ENCODE measurements at regions not wholly inside any gene's neighbourhood (a gene's known extent, or its start where the extent isn't known, plus 50 kb on each side); places are given as distances from the start of the nearest gene placed in this dataset.

DNA sequence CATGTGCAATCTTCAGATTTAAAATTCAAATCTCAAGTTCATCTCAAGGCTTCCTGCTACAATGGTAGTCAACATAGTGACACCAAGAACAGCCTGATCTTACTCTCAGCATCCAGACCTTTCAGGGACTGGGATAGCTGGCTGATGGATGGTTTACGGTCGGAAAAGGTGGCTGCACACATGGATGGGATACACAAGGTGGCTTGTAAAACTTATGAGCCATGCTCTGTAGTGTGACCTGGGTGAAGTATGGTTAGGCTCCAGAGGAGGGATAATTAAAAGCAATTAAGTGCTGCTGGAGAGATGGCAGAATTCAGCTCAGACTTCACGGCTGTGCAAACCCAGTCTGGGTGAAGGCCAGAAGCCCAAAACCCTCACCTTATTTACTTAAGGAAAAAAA lies 379.5 kb downstream of the NFIB start:
- no peaks in the 10 kb centered on the region for H3K36me3 ChIP-seq
- H3K27ac ChIP-seq = no peak overlapping the region
- H3K9me3 ChIP-seq = no peaks in the 10 kb centered on the region
- WGBS, 2 donors = 87 to 97% methylated on average over 3 of the region's 3 CpGs
- no peaks in the 10 kb centered on the region for H3K27me3 ChIP-seq
- no peak for TF ChIP-seq POLR2A (IDR thresholded peaks at IDR 0.05)
- TF ChIP-seq EP300 (IDR thresholded peaks at IDR 0.05) = no peak
- TF ChIP-seq, protein P1, sequence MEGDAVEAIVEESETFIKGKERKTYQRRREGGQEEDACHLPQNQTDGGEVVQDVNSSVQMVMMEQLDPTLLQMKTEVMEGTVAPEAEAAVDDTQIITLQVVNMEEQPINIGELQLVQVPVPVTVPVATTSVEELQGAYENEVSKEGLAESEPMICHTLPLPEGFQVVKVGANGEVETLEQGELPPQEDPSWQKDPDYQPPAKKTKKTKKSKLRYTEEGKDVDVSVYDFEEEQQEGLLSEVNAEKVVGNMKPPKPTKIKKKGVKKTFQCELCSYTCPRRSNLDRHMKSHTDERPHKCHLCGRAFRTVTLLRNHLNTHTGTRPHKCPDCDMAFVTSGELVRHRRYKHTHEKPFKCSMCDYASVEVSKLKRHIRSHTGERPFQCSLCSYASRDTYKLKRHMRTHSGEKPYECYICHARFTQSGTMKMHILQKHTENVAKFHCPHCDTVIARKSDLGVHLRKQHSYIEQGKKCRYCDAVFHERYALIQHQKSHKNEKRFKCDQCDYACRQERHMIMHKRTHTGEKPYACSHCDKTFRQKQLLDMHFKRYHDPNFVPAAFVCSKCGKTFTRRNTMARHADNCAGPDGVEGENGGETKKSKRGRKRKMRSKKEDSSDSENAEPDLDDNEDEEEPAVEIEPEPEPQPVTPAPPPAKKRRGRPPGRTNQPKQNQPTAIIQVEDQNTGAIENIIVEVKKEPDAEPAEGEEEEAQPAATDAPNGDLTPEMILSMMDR (IDR thresholded peaks at IDR 0.05) = no peak
- no peak for TF ChIP-seq POLR2AphosphoS5 (IDR thresholded peaks at IDR 0.05)
- H3K4me3 ChIP-seq = no peak overlapping the region
- ATAC-seq (ENCODE audit: low FRiP score in 2 of 2) (no peak), DNase-seq (no peak)
- peaks cover 0 to 3% (median 0%) of the 10 kb centered on the region in 4 donors for H3K4me1 ChIP-seq

DNA sequence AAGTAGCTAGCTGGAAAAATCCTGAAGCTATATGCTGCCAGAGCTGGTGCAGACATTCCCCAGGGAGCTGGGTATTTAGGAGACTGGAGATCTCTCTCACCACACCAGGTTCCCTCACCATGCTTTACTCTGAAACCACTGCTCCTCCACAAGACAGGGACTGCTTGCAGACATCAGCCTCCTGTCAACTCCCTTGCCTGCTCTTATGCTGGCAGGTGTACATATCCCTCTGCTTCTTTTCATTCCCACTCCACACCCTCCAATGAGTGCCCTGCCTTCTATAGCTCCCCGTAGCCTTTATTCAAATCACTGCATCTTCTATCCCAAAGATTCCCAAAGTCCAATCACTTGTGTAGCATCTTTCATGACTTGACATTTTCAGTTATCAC lies 380.7 kb downstream of the NFIB start:
- ATAC-seq (ENCODE audit: low FRiP score in 2 of 2) = no peak
- WGBS, 2 donors = 88 to 91% methylated on average over 1 of the region's 1 CpG
- TF ChIP-seq, protein P1 (IDR thresholded peaks at IDR 0.05) = no peak
- TF ChIP-seq POLR2AphosphoS5 (IDR thresholded peaks at IDR 0.05) (no peak), POLR2A (IDR thresholded peaks at IDR 0.05) (no peak), EP300 (IDR thresholded peaks at IDR 0.05) (no peak)

DNA sequence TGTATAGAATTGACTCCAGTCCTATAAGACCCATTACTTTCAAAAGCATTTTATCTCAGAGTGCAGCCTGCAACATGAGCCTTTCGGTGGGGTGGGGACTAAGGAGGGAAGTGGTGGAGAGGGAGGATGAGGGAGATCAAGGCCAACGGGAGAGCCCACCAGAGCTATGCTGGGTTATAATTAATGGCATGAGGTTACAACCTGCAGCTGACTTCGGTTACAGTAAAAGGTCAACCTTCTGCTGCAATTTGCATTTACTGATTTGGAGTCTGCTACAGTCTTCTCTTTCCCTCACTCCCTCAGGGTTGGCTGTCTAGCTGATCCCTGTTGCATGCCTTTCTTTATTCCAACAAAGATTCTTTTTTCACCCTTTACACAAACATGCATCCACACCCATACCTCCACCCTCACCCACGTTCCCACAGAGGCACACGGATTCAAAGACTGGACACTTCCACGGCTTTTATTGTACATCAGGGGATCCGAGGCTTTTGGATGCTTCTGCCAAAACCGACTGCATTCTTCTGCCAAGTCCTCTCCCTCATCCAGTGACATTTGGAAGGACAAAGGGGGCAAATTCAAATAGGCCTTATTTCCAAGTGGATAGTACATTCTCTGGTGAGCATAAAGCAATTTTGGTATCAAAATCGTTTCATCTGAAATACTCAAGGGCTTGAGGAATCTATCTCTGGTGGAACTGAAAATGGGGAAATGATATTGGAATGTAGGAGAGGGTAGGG lies 381.2 kb downstream of the NFIB start:
- H3K36me3 ChIP-seq = no peaks in the 10 kb centered on the region
- H3K27ac ChIP-seq = no peak overlapping the region
- 72 to 73% methylated on average over 9 of the region's 9 CpGs for WGBS, 2 donors
- TF ChIP-seq POLR2A (IDR thresholded peaks at IDR 0.05) (no peak), EP300 (IDR thresholded peaks at IDR 0.05) (no peak), POLR2AphosphoS5 (IDR thresholded peaks at IDR 0.05) (no peak)
- TF ChIP-seq, protein P1 (IDR thresholded peaks at IDR 0.05) = no peak
- no peaks in the 10 kb centered on the region for H3K27me3 ChIP-seq
- H3K4me1 ChIP-seq = no peaks in the 10 kb centered on the region
- ATAC-seq (ENCODE audit: low FRiP score in 2 of 2) = no peak
- H3K4me3 ChIP-seq = no peak overlapping the region
- DNase-seq = no peak
- H3K9me3 ChIP-seq = no peaks in the 10 kb centered on the region

More for the DNA sequence above, 380.7 kb downstream of the NFIB start:
- Histone ChIP-seq H3K9me3 (no peaks in the 10 kb centered on the region), H3K27me3 (no peaks in the 10 kb centered on the region), H3K36me3 (no peaks in the 10 kb centered on the region), H3K27ac (no peak overlapping the region), H3K4me1 (no peaks in the 10 kb centered on the region), H3K4me3 (no peak overlapping the region)
- DNase-seq = no peak

DNA sequence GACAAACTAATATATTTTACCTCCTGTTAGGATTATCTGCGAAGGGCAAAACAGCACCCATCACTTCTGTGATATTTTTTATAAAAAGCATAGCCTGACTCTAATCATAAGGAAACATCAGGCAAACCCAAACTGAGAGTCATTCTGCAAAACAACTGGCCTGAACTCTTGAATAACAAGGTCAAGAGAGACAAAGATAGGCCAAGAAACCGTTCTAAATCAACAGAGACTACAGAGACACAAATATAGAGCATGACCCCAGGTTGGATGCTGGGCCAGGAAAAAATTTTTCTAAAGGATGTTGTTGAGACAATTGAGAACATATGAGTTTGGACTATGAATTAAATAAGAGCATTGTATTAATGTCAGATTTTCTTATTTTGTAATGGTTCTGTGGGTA lies 384.9 kb downstream of the NFIB start:
- TF ChIP-seq, protein P1 (IDR thresholded peaks at IDR 0.05) = no peak
- TF ChIP-seq POLR2A (IDR thresholded peaks at IDR 0.05) (no peak), POLR2AphosphoS5 (IDR thresholded peaks at IDR 0.05) (no peak), EP300 (IDR thresholded peaks at IDR 0.05) (no peak)
- WGBS, 2 donors = 62 to 74% methylated on average over 2 of the region's 2 CpGs

DNA sequence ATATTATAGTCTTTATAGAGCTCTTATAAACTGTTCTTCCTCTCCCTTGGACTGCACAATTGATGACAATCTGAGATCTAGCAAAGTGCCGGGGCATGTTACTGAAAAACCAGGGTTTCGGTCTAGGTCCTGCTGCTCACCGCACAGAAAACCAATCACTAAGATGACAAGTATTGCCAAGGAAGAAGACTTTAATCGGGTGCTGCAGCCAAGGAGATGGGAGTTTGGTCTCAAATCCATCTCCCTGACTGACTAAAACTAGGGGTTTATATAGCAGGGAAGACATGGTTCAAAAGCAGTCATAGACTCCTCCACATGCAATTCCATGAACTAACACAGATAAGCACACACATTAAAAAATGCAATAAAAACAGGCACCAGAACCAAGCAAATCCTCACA lies 390.6 kb downstream of the NFIB start:
- no peaks in the 10 kb centered on the region for H3K36me3 ChIP-seq
- H3K4me3 ChIP-seq = no peak overlapping the region
- no peak overlapping the region for H3K27ac ChIP-seq
- no peaks in the 10 kb centered on the region for H3K4me1 ChIP-seq
- 91 to 93% methylated on average over 4 of the region's 4 CpGs for WGBS, 2 donors
- ATAC-seq (ENCODE audit: low FRiP score in 2 of 2) (no peak), DNase-seq (no peak)
- no peaks in the 10 kb centered on the region for H3K9me3 ChIP-seq
- TF ChIP-seq, protein P1 (IDR thresholded peaks at IDR 0.05) = no peak
- TF ChIP-seq POLR2AphosphoS5 (IDR thresholded peaks at IDR 0.05) (no peak), EP300 (IDR thresholded peaks at IDR 0.05) (no peak), POLR2A (IDR thresholded peaks at IDR 0.05) (no peak)
- no peaks in the 10 kb centered on the region for H3K27me3 ChIP-seq

More for the DNA sequence above, 384.9 kb downstream of the NFIB start:
- H3K27ac ChIP-seq = no peak overlapping the region
- H3K9me3 ChIP-seq = no peaks in the 10 kb centered on the region
- DNase-seq = no peak
- H3K4me3 ChIP-seq = no peak overlapping the region
- no peaks in the 10 kb centered on the region for H3K4me1 ChIP-seq
- ATAC-seq (ENCODE audit: low FRiP score in 2 of 2) = no peak
- no peaks in the 10 kb centered on the region for H3K36me3 ChIP-seq
- H3K27me3 ChIP-seq = no peaks in the 10 kb centered on the region
